GM23248 (cell line): ENCODE measurements at regions not wholly inside any gene's neighbourhood (a gene's known extent, or its start where the extent isn't known, plus 50 kb on each side); places are given as distances from the start of the nearest gene placed in this dataset.

Experiments
- DNase-seq: peaks from one replicate; pipeline ENCODE4 v3.0.0-alpha.2; 2015
- H2AFZ ChIP-seq: fragments of 200-600 bp; sonication (generic); 2 replicates; pipeline ENCODE4 v1.6.1; 2016; ENCODE audit warnings: antibody characterized with exemption
- H3F3A ChIP-seq: fragments of 200-600 bp; sonication (generic); 2 replicates; pipeline ENCODE4 v1.6.1; 2016; ENCODE audit warnings: mild to moderate bottlenecking, antibody characterized with exemption, mixed run types; ENCODE audit not compliant: insufficient read depth
- H3K27ac ChIP-seq: fragments of 200-600 bp; sonication (generic); 2 replicates; pipeline ENCODE4 v1.5.1; 2016; ENCODE audit warnings: mild to moderate bottlenecking
- H3K27me3 ChIP-seq: fragments of 200-600 bp; sonication (generic); replicated peaks from 2 replicates; pipeline ENCODE4 v1.6.1; 2016; ENCODE audit warnings: mild to moderate bottlenecking; ENCODE audit not compliant: insufficient read depth
- H3K36me3 ChIP-seq: fragments of 200-600 bp; sonication (generic); 2 replicates; pipeline ENCODE4 v1.6.1; 2016; ENCODE audit warnings: low read depth, mild to moderate bottlenecking
- H3K4me1 ChIP-seq: fragments of 200-600 bp; sonication (generic); 2 replicates; pipeline ENCODE4 v1.6.1; 2016; ENCODE audit warnings: mild to moderate bottlenecking; ENCODE audit not compliant: insufficient read depth
- H3K4me2 ChIP-seq: fragments of 200-600 bp; sonication (generic); one replicate; pipeline ENCODE4 v1.6.1; 2016; ENCODE audit warnings: mild to moderate bottlenecking; ENCODE audit not compliant: unreplicated experiment
- H3K4me3 ChIP-seq: fragments of 200-600 bp; sonication (generic); 2 replicates; pipeline ENCODE4 v1.5.1; 2016; ENCODE audit warnings: mild to moderate bottlenecking
- H3K79me2 ChIP-seq: fragments of 200-600 bp; sonication (generic); 2 replicates; pipeline ENCODE4 v1.6.1; 2016; ENCODE audit warnings: mild to moderate bottlenecking; ENCODE audit not compliant: insufficient read depth
- H3K9ac ChIP-seq: fragments of 200-600 bp; sonication (generic); 2 replicates; pipeline ENCODE4 v1.6.1; 2016; ENCODE audit warnings: mild to moderate bottlenecking
- H3K9me2 ChIP-seq: fragments of 200-600 bp; sonication (generic); 2 replicates; pipeline ENCODE4 v1.6.1; 2016; ENCODE audit warnings: mixed run types, mild to moderate bottlenecking, moderate library complexity; ENCODE audit not compliant: insufficient read depth
- H3K9me3 ChIP-seq: fragments of 200-600 bp; sonication (generic); one replicate; pipeline ENCODE4 v1.6.1; 2017; ENCODE audit warnings: low read depth
- H4K20me1 ChIP-seq: fragments of 200-600 bp; sonication (generic); 2 replicates; pipeline ENCODE4 v1.6.0; 2016; ENCODE audit not compliant: insufficient read depth
- EZH2 ChIP-seq: fragments of 200-600 bp; sonication (generic); IDR thresholded peaks from 2 replicates; pipeline ENCODE4 v1.6.1; 2018; ENCODE audit warnings: antibody characterized with exemption, mild to moderate bottlenecking; ENCODE audit not compliant: insufficient read depth, poor library complexity, severe bottlenecking
- EZH2phosphoT487 ChIP-seq: fragments of 200-600 bp; sonication (generic); IDR thresholded peaks from 2 replicates; pipeline ENCODE4 v1.6.1; 2018; ENCODE audit warnings: antibody characterized with exemption, moderate library complexity, mild to moderate bottlenecking, low read depth; ENCODE audit not compliant: insufficient read depth
- WGBS, 2 experiments: methylation state at CpG; one replicate each; pipeline ENCODE4 v1.1.6; 2015 to 2017; ENCODE audit warnings: low lambda C conversion rate in 2 of 2, low coverage in 1 of 2; ENCODE audit errors: missing lambda C conversion rate in 2 of 2; 5-methylcytosine and 5-hydroxymethylcytosine counted together
- in situ Hi-C: fragments of 300-500 bp; cut with MboI; formaldehyde crosslinking; loops from 2 replicates; pipeline ENCODE4 v1.15.0; 2020

GRCh38 chr20:58138395-58138794 lies 90.1 kb downstream of the ANKRD60 start:
- H3K36me3 ChIP-seq, result no peaks in the 10 kb centered on the region
- no peak overlapping the region for H3K4me2 ChIP-seq
- H3K27ac ChIP-seq, result no peak overlapping the region
- no peak for DNase-seq
- H3K79me2 ChIP-seq, result no peaks in the 10 kb centered on the region
- no peak overlapping the region for H3K4me3 ChIP-seq
- no peaks in the 10 kb centered on the region for H4K20me1 ChIP-seq
- no peak overlapping the region for H3K9ac ChIP-seq
- in situ Hi-C loops, result no loop called here
- 0 out of 2 replicates have a peak, but pooled peaks cover 4% of the 10 kb centered on the region for H3K4me1 ChIP-seq
- no peak overlapping the region for H2AFZ ChIP-seq
- H3K9me3 ChIP-seq, result no peaks in the 10 kb centered on the region
- H3F3A ChIP-seq, result no peaks in the 10 kb centered on the region; the same call in 1 of the 2 replicates
- 86 to 88% methylated on average over 6 of the region's 6 CpGs for WGBS, 2 experiments
- TF ChIP-seq EZH2phosphoT487 (no peak), EZH2 (no peak)
- H3K27me3 ChIP-seq, result peaks cover 9% of the 10 kb centered on the region
- no peaks in the 10 kb centered on the region for H3K9me2 ChIP-seq

- 94 to 96% methylated on average over 9 of the region's 9 CpGs for WGBS, 2 experiments
- Histone ChIP-seq H3K9ac (no peak overlapping the region), H3F3A (no peaks in the 10 kb centered on the region; the same call in 1 of the 2 replicates), H3K36me3 (no peaks in the 10 kb centered on the region), H3K27ac (no peak overlapping the region), H2AFZ (no peak overlapping the region), H3K79me2 (no peaks in the 10 kb centered on the region), H4K20me1 (no peaks in the 10 kb centered on the region), H3K4me2 (no peak overlapping the region), H3K9me3 (no peaks in the 10 kb centered on the region), H3K4me3 (no peak overlapping the region), H3K9me2 (no peaks in the 10 kb centered on the region), H3K4me1 (peaks cover 10% of the 10 kb centered on the region; the same call in 1 of the 2 replicates), H3K27me3 (peaks cover 9% of the 10 kb centered on the region)
- TF ChIP-seq EZH2phosphoT487, result no peak
- no peak for TF ChIP-seq EZH2
- in situ Hi-C loops, result no loop called here
- DNase-seq, result no peak
Measured at GRCh38 chr20:58137651-58138265, 90.7 kb downstream of the ANKRD60 start.

GRCh38 chr20:58137236-58137635 lies 91.2 kb downstream of the ANKRD60 start:
- in situ Hi-C loops, result no loop called here
- H3K4me3 ChIP-seq, result no peak overlapping the region
- WGBS, 2 experiments, result 93 to 94% methylated on average over 7 of the region's 7 CpGs
- no peaks in the 10 kb centered on the region for H3K9me2 ChIP-seq
- TF ChIP-seq EZH2 (no peak), EZH2phosphoT487 (no peak)
- DNase-seq, result no peak
- no peak overlapping the region for H3K27ac ChIP-seq
- H3K79me2 ChIP-seq, result no peaks in the 10 kb centered on the region
- peaks cover 5% of the 10 kb centered on the region; the same call in 1 of the 2 replicates for H3F3A ChIP-seq
- H3K27me3 ChIP-seq, result peaks cover 9% of the 10 kb centered on the region
- no peaks in the 10 kb centered on the region for H3K9me3 ChIP-seq
- no peak overlapping the region for H3K9ac ChIP-seq
- peaks cover 16% of the 10 kb centered on the region for H3K4me1 ChIP-seq
- no peaks in the 10 kb centered on the region for H4K20me1 ChIP-seq
- H3K4me2 ChIP-seq, result no peak overlapping the region
- no peaks in the 10 kb centered on the region for H3K36me3 ChIP-seq
- no peak overlapping the region for H2AFZ ChIP-seq

GRCh38 chr20:58136149-58136484 lies 92.3 kb downstream of the ANKRD60 start:
- in situ Hi-C loops, result no loop called here
- no peak for DNase-seq
- no peak overlapping the region for H2AFZ ChIP-seq
- no peak overlapping the region for H3K27ac ChIP-seq
- H3K36me3 ChIP-seq, result no peaks in the 10 kb centered on the region
- no peaks in the 10 kb centered on the region for H3K79me2 ChIP-seq
- WGBS, 2 experiments, result 19 to 26% methylated on average over 5 of the region's 5 CpGs
- H3K4me3 ChIP-seq, result peak overlapping the region; percentile 11; the same call in 1 of the 2 replicates
- H3F3A ChIP-seq, result peaks cover 16% of the 10 kb centered on the region; the same call in 1 of the 2 replicates
- no peaks in the 10 kb centered on the region for H3K9me3 ChIP-seq
- H3K9me2 ChIP-seq, result no peaks in the 10 kb centered on the region
- H3K9ac ChIP-seq, result no peak overlapping the region
- peaks cover 27% of the 10 kb centered on the region for H3K4me1 ChIP-seq
- H3K27me3 ChIP-seq, result peaks cover 9% of the 10 kb centered on the region
- peak overlapping the region; percentile 11 for H3K4me2 ChIP-seq
- no peaks in the 10 kb centered on the region for H4K20me1 ChIP-seq
- TF ChIP-seq EZH2phosphoT487 (no peak), EZH2 (no peak)
